Lower lobe of right lung (tissue), 2 donors: ENCODE measurements at regions not wholly inside any gene's neighbourhood (a gene's known extent, or its start where the extent isn't known, plus 50 kb on each side); places are given as distances from the start of the nearest gene placed in this dataset.
A peak's percentile ranks its signal among the peaks of the same experiment; 100 is the strongest.

Experiments
- ATAC-seq, 2 donors: fragments of 200-7000 bp; cut with Tn5 transposase; one replicate each; pipeline ENCODE4 v1.9.1; 2020 to 2022; ENCODE audit warnings: mild to moderate bottlenecking in 2 of 2, moderate library complexity in 2 of 2
- DNase-seq: peaks from one replicate; pipeline ENCODE4 v3.0.0-alpha.2; 2020
- H3K27ac ChIP-seq: fragments of 200-600 bp; one replicate; pipeline ENCODE4 v1.8.0; 2022
- H3K27me3 ChIP-seq: fragments of 200-600 bp; one replicate; pipeline ENCODE4 v1.8.0; 2022; ENCODE audit warnings: low read depth
- H3K36me3 ChIP-seq: fragments of 200-600 bp; one replicate; pipeline ENCODE4 v1.8.0; 2022; ENCODE audit warnings: mild to moderate bottlenecking
- H3K4me1 ChIP-seq: fragments of 200-600 bp; one replicate; pipeline ENCODE4 v1.8.0; 2022
- H3K4me3 ChIP-seq: fragments of 200-600 bp; one replicate; pipeline ENCODE4 v1.8.0; 2022; ENCODE audit warnings: mild to moderate bottlenecking
- H3K9me3 ChIP-seq: fragments of 200-600 bp; one replicate; pipeline ENCODE4 v1.8.0; 2022
- CTCF ChIP-seq: fragments of 200-600 bp; IDR thresholded peaks from one replicate; pipeline ENCODE4 v1.8.0; 2022; ENCODE audit warnings: antibody characterized with exemption, mild to moderate bottlenecking
- intact Hi-C: fragments of 100-400 bp; cut with DNase I; formaldehyde crosslinking; loops from one replicate; pipeline ENCODE4 v1.11.0; 2022
- donor health status: DM: no; HTN: yes; CAD: no; lungs with severe emphysema.

- no peaks in the 10 kb centered on the region for H3K27me3 ChIP-seq
Observed at GRCh38 chr21:20419772-20420171, 578.4 kb upstream of the NCAM2 start.

GRCh38 chr21:20424943-20425342 is 573.3 kb upstream of the NCAM2 start:
- no peak overlapping the region for H3K27ac ChIP-seq
- DNase-seq (no peak), ATAC-seq (no peak)
- intact Hi-C loops: no loop called here
- H3K4me3 ChIP-seq: no peak overlapping the region
- no peaks in the 10 kb centered on the region for H3K27me3 ChIP-seq
- peaks cover 6% of the 10 kb centered on the region for H3K9me3 ChIP-seq
- H3K4me1 ChIP-seq: no peaks in the 10 kb centered on the region
- H3K36me3 ChIP-seq: no peaks in the 10 kb centered on the region
- TF ChIP-seq CTCF: no peak

More at GRCh38 chr21:20419772-20420171, 578.4 kb upstream of the NCAM2 start:
- Histone ChIP-seq H3K4me3 (no peak overlapping the region), H3K27ac (no peak overlapping the region), H3K4me1 (no peaks in the 10 kb centered on the region), H3K36me3 (no peaks in the 10 kb centered on the region), H3K9me3 (peaks cover 6% of the 10 kb centered on the region)
- DNase-seq: no peak
- TF ChIP-seq CTCF: no peak
- intact Hi-C loops: no loop called here
- no peak for ATAC-seq

- peaks cover 3% of the 10 kb centered on the region for H3K9me3 ChIP-seq
- no peak overlapping the region for H3K4me3 ChIP-seq
- DNase-seq (no peak), ATAC-seq (no peak)
- intact Hi-C loops: no loop called here
- TF ChIP-seq CTCF: no peak
- no peak overlapping the region for H3K27ac ChIP-seq
- H3K4me1 ChIP-seq: no peaks in the 10 kb centered on the region
- H3K27me3 ChIP-seq: no peaks in the 10 kb centered on the region
- H3K36me3 ChIP-seq: no peaks in the 10 kb centered on the region
Observed at GRCh38 chr21:20425856-20426255, 572.4 kb upstream of the NCAM2 start.

- Histone ChIP-seq H3K27me3 (no peaks in the 10 kb centered on the region), H3K36me3 (no peaks in the 10 kb centered on the region), H3K27ac (no peak overlapping the region), H3K9me3 (no peaks in the 10 kb centered on the region), H3K4me1 (no peaks in the 10 kb centered on the region), H3K4me3 (no peak overlapping the region)
- TF ChIP-seq CTCF: no peak
- intact Hi-C loops: no loop called here
- no peak for DNase-seq
- ATAC-seq: no peak
Observed at GRCh38 chr21:20440338-20440737, 557.9 kb upstream of the NCAM2 start.

GRCh38 chr21:20443558-20444155 is 554.6 kb upstream of the NCAM2 start:
- DNase-seq (no peak), ATAC-seq (no peak)
- peak; percentile 36 for TF ChIP-seq CTCF
- no peak overlapping the region for H3K27ac ChIP-seq
- H3K27me3 ChIP-seq: no peaks in the 10 kb centered on the region
- no peak overlapping the region for H3K4me3 ChIP-seq
- no peaks in the 10 kb centered on the region for H3K9me3 ChIP-seq
- no peaks in the 10 kb centered on the region for H3K36me3 ChIP-seq
- intact Hi-C loops: no loop called here
- H3K4me1 ChIP-seq: no peaks in the 10 kb centered on the region
